T-cell (primary cell): ENCODE measurements at regions not wholly inside any gene's neighbourhood (a gene's known extent, or its start where the extent isn't known, plus 50 kb on each side); places are given as distances from the start of the nearest gene placed in this dataset.

ENCODE experiments used
- ATAC-seq, 4 experiments: fragments of 200-7000 bp in 3 of 4; fragments of 150-1000 bp in 1 of 4; cut with Tn5 transposase; replicated peaks in 1 of 4; 1 replicate in 3 of 4; 2 replicates in 1 of 4; pipeline ENCODE4 v1.10.0; 2021; ENCODE audit warnings: moderate library complexity in 3 of 4, mild to moderate bottlenecking in 2 of 4, moderate number of reproducible peaks in 1 of 4
- CTCF ChIA-PET, 2 donors: fragments of 300-600 bp; sonication (Branson Sonifier 250); formaldehyde crosslinking; loops; one replicate each; lab custom pipeline; 2022; ENCODE audit warnings: antibody characterized with exemption in 2 of 2; lab: Charles Lee
- POLR2A ChIA-PET, 2 donors: fragments of 300-600 bp; sonication (Branson Sonifier 250); formaldehyde crosslinking; loops; one replicate each; lab custom pipeline; 2022; ENCODE audit warnings: antibody characterized with exemption in 2 of 2; lab: Charles Lee
- DNase-seq, 35 experiments: peaks; one replicate each; pipeline versions ENCODE4 v3.0.0 to v3.0.0-alpha.2; 2013 to 2023
- H3K27ac ChIP-seq: one replicate; pipeline ENCODE4 v1.5.1; 2013; ENCODE audit warnings: low read length
- H3K27me3 ChIP-seq, 2 experiments: replicated peaks in 1 of 2; 1 replicate in 1 of 2; 2 replicates in 1 of 2; pipeline versions ENCODE4 v1.6.1 to v1.7.0; 2013; ENCODE audit warnings: low read length in 1 of 2, mixed read lengths in 1 of 2; ENCODE audit not compliant: control insufficient read depth in 2 of 2, insufficient read depth in 2 of 2; ENCODE audit errors: extremely low read depth in 1 of 2
- H3K36me3 ChIP-seq, 2 donors: 1 replicate in 1 of 2; 2 replicates in 1 of 2; pipeline versions ENCODE4 v1.6.1 to v1.7.0; 2013; ENCODE audit warnings: low read length in 1 of 2; ENCODE audit not compliant: control insufficient read depth in 2 of 2, insufficient read depth in 1 of 2; ENCODE audit errors: extremely low read depth in 1 of 2
- H3K4me1 ChIP-seq, 2 experiments: 1 replicate in 1 of 2; 2 replicates in 1 of 2; pipeline versions ENCODE4 v1.6.1 to v1.7.0; 2013; ENCODE audit warnings: low read length in 2 of 2, mixed read lengths in 1 of 2; ENCODE audit not compliant: insufficient read depth in 2 of 2, control insufficient read depth in 1 of 2; ENCODE audit errors: extremely low read depth in 1 of 2
- H3K4me3 ChIP-seq, 2 donors: 1 replicate in 1 of 2; 2 replicates in 1 of 2; pipeline versions ENCODE4 v1.5.1 to v1.7.0; 2013; ENCODE audit warnings: mild to moderate bottlenecking in 2 of 2, low read length in 1 of 2, moderate library complexity in 1 of 2; ENCODE audit not compliant: control insufficient read depth in 1 of 2; ENCODE audit errors: extremely low read depth in 1 of 2
- H3K9me3 ChIP-seq: 2 replicates; pipeline ENCODE4 v1.7.0; 2013
- H3K27ac Mint-ChIP-seq, 2 donors: one replicate each; pipeline ENCODE4 v1.8.0; 2020 to 2021; ENCODE audit warnings: mild to moderate bottlenecking in 2 of 2, mixed read lengths in 2 of 2
- H3K27me3 Mint-ChIP-seq, 2 donors: one replicate each; pipeline ENCODE4 v1.8.0; 2021 to 2022; ENCODE audit warnings: mixed read lengths in 2 of 2
- H3K36me3 Mint-ChIP-seq: one replicate; pipeline ENCODE4 v1.8.0; 2021; ENCODE audit warnings: mixed read lengths
- H3K4me1 Mint-ChIP-seq, 3 donors: one replicate each; pipeline ENCODE4 v1.8.0; 2020 to 2022; ENCODE audit warnings: mixed read lengths in 3 of 3, mild to moderate bottlenecking in 1 of 3
- H3K4me3 Mint-ChIP-seq, 3 donors: one replicate each; pipeline ENCODE4 v1.8.0; 2020 to 2022; ENCODE audit warnings: mild to moderate bottlenecking in 3 of 3, mixed read lengths in 3 of 3, moderate library complexity in 3 of 3
- H3K9me3 Mint-ChIP-seq, 3 donors: one replicate each; pipeline ENCODE4 v1.8.0; 2020 to 2022; ENCODE audit warnings: mixed read lengths in 3 of 3
- WGBS: methylation state at CpG from one replicate; pipeline ENCODE4 v1.1.5; 2013; ENCODE audit warnings: missing lambda C conversion rate; ENCODE audit not compliant: insufficient coverage; 5-methylcytosine and 5-hydroxymethylcytosine counted together

GRCh38 chr2:237184919-237185552 lies 99.3 kb downstream of the COPS8 start:
- no peak overlapping the region for H3K4me3 ChIP-seq
- CTCF ChIA-PET, result interaction anchor here in 1 of 2 donors (0.7 kb wide), 1 partner anchor 10 kb away, joined by 3 read pairs; no protein-coding TSS in a partner anchor
- no CpG with 5 or more reads among the region's 9 CpGs for WGBS
- POLR2A ChIA-PET, result no interaction called here
- H3K27me3 ChIP-seq, result peaks cover 3 to 8% of the 10 kb centered on the region in 2 experiments
- H3K27me3 Mint-ChIP-seq, result peaks cover 20 to 28% of the 10 kb centered on the region in 2 donors
- DNase-seq (no peak), ATAC-seq (no peak)
- H3K4me1 ChIP-seq, result no peaks in the 10 kb centered on the region
- H3K36me3 ChIP-seq, result no peaks in the 10 kb centered on the region
- H3K9me3 Mint-ChIP-seq, result peaks cover 0 to 4% (median 0%) of the 10 kb centered on the region in 3 donors
- no peak overlapping the region for H3K4me3 Mint-ChIP-seq
- H3K9me3 ChIP-seq, result no peaks in the 10 kb centered on the region
- no peaks in the 10 kb centered on the region for H3K4me1 Mint-ChIP-seq
- H3K27ac Mint-ChIP-seq, result no peak overlapping the region
- H3K27ac ChIP-seq, result no peak overlapping the region
- H3K36me3 Mint-ChIP-seq, result no peaks in the 10 kb centered on the region

GRCh38 chr2:237185553-237185925 lies 99.8 kb downstream of the COPS8 start:
- no peak for ATAC-seq
- Histone ChIP-seq H3K4me3 (no peak overlapping the region), H3K27me3 (peaks cover 3 to 12% of the 10 kb centered on the region in 2 experiments), H3K27ac (no peak overlapping the region), H3K9me3 (no peaks in the 10 kb centered on the region), H3K36me3 (no peaks in the 10 kb centered on the region), H3K4me1 (no peaks in the 10 kb centered on the region)
- Mint-ChIP-seq H3K36me3 (no peaks in the 10 kb centered on the region), H3K27me3 (peaks cover 20 to 28% of the 10 kb centered on the region in 2 donors), H3K27ac (no peak overlapping the region), H3K9me3 (peaks cover 0 to 4% (median 0%) of the 10 kb centered on the region in 3 donors), H3K4me1 (no peaks in the 10 kb centered on the region), H3K4me3 (no peak overlapping the region)
- ChIA-PET CTCF (no interaction called here), POLR2A (no interaction called here)
- WGBS, result no CpG with 5 or more reads among the region's 7 CpGs
- no peak for DNase-seq

DNA sequence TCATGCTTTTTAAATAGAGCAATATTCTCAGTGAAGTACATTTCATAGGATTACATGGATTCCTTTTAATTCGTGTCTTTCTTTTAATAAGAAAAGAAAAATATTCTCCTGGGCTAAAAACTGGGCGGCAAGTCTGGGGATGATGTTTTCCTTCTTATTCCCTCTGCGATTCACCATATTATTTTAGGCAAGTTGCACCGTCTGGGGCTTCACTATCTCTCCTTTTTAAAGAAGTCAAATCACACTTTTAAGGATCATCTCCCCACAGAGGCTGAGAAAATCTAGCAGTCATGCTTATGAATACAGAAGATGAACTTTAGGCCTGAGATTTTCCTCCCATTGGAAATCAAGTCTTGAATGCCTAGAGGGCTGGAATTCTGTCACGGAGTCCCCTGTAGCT lies 104.1 kb downstream of the COPS8 start:
- no peak overlapping the region for H3K4me3 Mint-ChIP-seq
- no peak overlapping the region for H3K4me3 ChIP-seq
- H3K9me3 Mint-ChIP-seq, result peaks cover 0 to 4% (median 0%) of the 10 kb centered on the region in 3 donors
- H3K27ac Mint-ChIP-seq, result no peak overlapping the region
- H3K27ac ChIP-seq, result no peak overlapping the region
- ChIA-PET POLR2A (no interaction called here), CTCF (no interaction called here)
- no peak for DNase-seq
- WGBS, result 100% methylated on average over 1 of the region's 5 CpGs
- peaks cover 3 to 18% of the 10 kb centered on the region in 2 experiments for H3K27me3 ChIP-seq
- H3K36me3 Mint-ChIP-seq, result no peaks in the 10 kb centered on the region
- no peaks in the 10 kb centered on the region for H3K4me1 Mint-ChIP-seq
- peaks cover 9 to 15% of the 10 kb centered on the region in 2 donors for H3K27me3 Mint-ChIP-seq
- no peaks in the 10 kb centered on the region for H3K9me3 ChIP-seq
- no peak for ATAC-seq
- H3K4me1 ChIP-seq, result no peaks in the 10 kb centered on the region
- H3K36me3 ChIP-seq, result no peaks in the 10 kb centered on the region

- Histone ChIP-seq H3K4me1 (no peaks in the 10 kb centered on the region), H3K4me3 (no peak overlapping the region), H3K36me3 (no peaks in the 10 kb centered on the region), H3K27ac (no peak overlapping the region), H3K27me3 (peaks cover 3 to 26% of the 10 kb centered on the region in 2 experiments), H3K9me3 (no peaks in the 10 kb centered on the region)
- H3K9me3 Mint-ChIP-seq, result peaks cover 0 to 4% (median 0%) of the 10 kb centered on the region in 3 donors
- H3K4me1 Mint-ChIP-seq, result no peaks in the 10 kb centered on the region
- no peaks in the 10 kb centered on the region for H3K36me3 Mint-ChIP-seq
- H3K27ac Mint-ChIP-seq, result no peak overlapping the region
- ChIA-PET CTCF (no interaction called here), POLR2A (no interaction called here)
- ATAC-seq (no peak), DNase-seq (no peak)
- no peak overlapping the region for H3K4me3 Mint-ChIP-seq
- WGBS, result 100% methylated on average over 1 of the region's 7 CpGs
- H3K27me3 Mint-ChIP-seq, result peaks cover 9 to 11% of the 10 kb centered on the region in 2 donors
Measured at GRCh38 chr2:237190966-237191713, 105.5 kb downstream of the COPS8 start.

DNA sequence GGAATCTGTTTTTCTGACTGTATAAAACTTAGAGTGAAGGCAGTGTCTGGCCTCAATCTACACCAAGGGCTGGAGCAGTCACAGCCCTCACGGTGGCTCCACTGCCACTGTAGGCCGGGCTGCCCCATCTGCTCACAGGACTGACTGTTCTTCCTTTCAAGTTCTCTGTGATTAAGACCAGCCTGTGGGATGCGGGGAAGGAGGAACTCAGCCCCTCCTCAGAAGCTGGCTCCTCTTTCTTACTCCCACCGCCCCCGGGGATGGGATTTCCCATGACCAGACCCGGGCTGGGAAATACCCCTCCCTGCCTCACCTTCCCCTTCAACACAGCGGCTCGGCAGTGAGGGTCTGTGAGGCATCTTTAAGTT lies 106.0 kb downstream of the COPS8 start:
- no peaks in the 10 kb centered on the region for H3K36me3 ChIP-seq
- no peaks in the 10 kb centered on the region for H3K4me1 Mint-ChIP-seq
- ChIA-PET CTCF (no interaction called here), POLR2A (no interaction called here)
- H3K27ac Mint-ChIP-seq, result no peak overlapping the region
- no peak overlapping the region for H3K4me3 Mint-ChIP-seq
- no peaks in the 10 kb centered on the region for H3K4me1 ChIP-seq
- no peaks in the 10 kb centered on the region for H3K36me3 Mint-ChIP-seq
- no peak overlapping the region for H3K4me3 ChIP-seq
- H3K27ac ChIP-seq, result no peak overlapping the region
- 84% methylated on average over 4 of the region's 8 CpGs for WGBS
- no peaks in the 10 kb centered on the region for H3K9me3 ChIP-seq
- no peak for ATAC-seq
- peaks cover 8 to 9% of the 10 kb centered on the region in 2 donors for H3K27me3 Mint-ChIP-seq
- peaks cover 0 to 4% (median 0%) of the 10 kb centered on the region in 3 donors for H3K9me3 Mint-ChIP-seq
- DNase-seq, result no peak
- peaks cover 0 to 26% of the 10 kb centered on the region in 2 experiments for H3K27me3 ChIP-seq

- no peaks in the 10 kb centered on the region for H3K4me1 ChIP-seq
- ATAC-seq, result no peak
- no peak overlapping the region for H3K4me3 Mint-ChIP-seq
- no peak overlapping the region for H3K27ac ChIP-seq
- WGBS, result 87% methylated on average over 7 of the region's 8 CpGs
- POLR2A ChIA-PET, result no interaction called here
- peaks cover 0 to 29% of the 10 kb centered on the region in 2 experiments for H3K27me3 ChIP-seq
- H3K36me3 ChIP-seq, result no peaks in the 10 kb centered on the region
- CTCF ChIA-PET, result interaction anchor here in 1 of 2 donors (0.7 kb wide), 1 partner anchor 221 kb away, joined by 3 read pairs; no protein-coding TSS in a partner anchor
- no peaks in the 10 kb centered on the region for H3K36me3 Mint-ChIP-seq
- no peaks in the 10 kb centered on the region for H3K4me1 Mint-ChIP-seq
- H3K9me3 ChIP-seq, result no peaks in the 10 kb centered on the region
- H3K27ac Mint-ChIP-seq, result no peak overlapping the region
- peaks cover 8 to 10% of the 10 kb centered on the region in 2 donors for H3K27me3 Mint-ChIP-seq
- DNase-seq, result no peak
- H3K4me3 ChIP-seq, result no peak overlapping the region
- H3K9me3 Mint-ChIP-seq, result peaks cover 0 to 4% (median 0%) of the 10 kb centered on the region in 3 donors
Measured at GRCh38 chr2:237192881-237193280, 107.2 kb downstream of the COPS8 start.
